ENCODE measurements at regions not wholly inside any gene's neighbourhood (a gene's known extent, or its start where the extent isn't known, plus 50 kb on each side); places are given as distances from the start of the nearest gene placed in this dataset.

- TF ChIP-seq CTCF (conservative IDR thresholded peaks at IDR 0.05; ENCODE audit: low read depth in 2 of 2) (no peak), POLR2AphosphoS5 (IDR thresholded peaks at IDR 0.05; ENCODE audit: low read depth) (no peak), EZH2phosphoT487 (IDR thresholded peaks at IDR 0.05; ENCODE audit: unreplicated experiment) (no peak), EZH2 (IDR thresholded peaks at IDR 0.05; ENCODE audit: low read depth, unreplicated experiment) (no peak), STAT1 (IDR thresholded peaks at IDR 0.05; ENCODE audit: unreplicated experiment) (no peak), ZNF462 (CRISPR knock-in tag; IDR thresholded peaks at IDR 0.05) (no peak)
- TF ChIP-seq, protein P1, sequence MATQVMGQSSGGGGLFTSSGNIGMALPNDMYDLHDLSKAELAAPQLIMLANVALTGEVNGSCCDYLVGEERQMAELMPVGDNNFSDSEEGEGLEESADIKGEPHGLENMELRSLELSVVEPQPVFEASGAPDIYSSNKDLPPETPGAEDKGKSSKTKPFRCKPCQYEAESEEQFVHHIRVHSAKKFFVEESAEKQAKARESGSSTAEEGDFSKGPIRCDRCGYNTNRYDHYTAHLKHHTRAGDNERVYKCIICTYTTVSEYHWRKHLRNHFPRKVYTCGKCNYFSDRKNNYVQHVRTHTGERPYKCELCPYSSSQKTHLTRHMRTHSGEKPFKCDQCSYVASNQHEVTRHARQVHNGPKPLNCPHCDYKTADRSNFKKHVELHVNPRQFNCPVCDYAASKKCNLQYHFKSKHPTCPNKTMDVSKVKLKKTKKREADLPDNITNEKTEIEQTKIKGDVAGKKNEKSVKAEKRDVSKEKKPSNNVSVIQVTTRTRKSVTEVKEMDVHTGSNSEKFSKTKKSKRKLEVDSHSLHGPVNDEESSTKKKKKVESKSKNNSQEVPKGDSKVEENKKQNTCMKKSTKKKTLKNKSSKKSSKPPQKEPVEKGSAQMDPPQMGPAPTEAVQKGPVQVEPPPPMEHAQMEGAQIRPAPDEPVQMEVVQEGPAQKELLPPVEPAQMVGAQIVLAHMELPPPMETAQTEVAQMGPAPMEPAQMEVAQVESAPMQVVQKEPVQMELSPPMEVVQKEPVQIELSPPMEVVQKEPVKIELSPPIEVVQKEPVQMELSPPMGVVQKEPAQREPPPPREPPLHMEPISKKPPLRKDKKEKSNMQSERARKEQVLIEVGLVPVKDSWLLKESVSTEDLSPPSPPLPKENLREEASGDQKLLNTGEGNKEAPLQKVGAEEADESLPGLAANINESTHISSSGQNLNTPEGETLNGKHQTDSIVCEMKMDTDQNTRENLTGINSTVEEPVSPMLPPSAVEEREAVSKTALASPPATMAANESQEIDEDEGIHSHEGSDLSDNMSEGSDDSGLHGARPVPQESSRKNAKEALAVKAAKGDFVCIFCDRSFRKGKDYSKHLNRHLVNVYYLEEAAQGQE (IDR thresholded peaks at IDR 0.05; ENCODE audit: unreplicated experiment) = no peak
- TF ChIP-seq, protein P2, sequence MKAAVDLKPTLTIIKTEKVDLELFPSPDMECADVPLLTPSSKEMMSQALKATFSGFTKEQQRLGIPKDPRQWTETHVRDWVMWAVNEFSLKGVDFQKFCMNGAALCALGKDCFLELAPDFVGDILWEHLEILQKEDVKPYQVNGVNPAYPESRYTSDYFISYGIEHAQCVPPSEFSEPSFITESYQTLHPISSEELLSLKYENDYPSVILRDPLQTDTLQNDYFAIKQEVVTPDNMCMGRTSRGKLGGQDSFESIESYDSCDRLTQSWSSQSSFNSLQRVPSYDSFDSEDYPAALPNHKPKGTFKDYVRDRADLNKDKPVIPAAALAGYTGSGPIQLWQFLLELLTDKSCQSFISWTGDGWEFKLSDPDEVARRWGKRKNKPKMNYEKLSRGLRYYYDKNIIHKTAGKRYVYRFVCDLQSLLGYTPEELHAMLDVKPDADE (IDR thresholded peaks at IDR 0.05) = no peak
Measured at GRCh38 chr13:85332615-85333014, 466.6 kb downstream of the SLITRK6 start.
